ENCODE measurements at regions not wholly inside any gene's neighbourhood (a gene's known extent, or its start where the extent isn't known, plus 50 kb on each side); places are given as distances from the start of the nearest gene placed in this dataset.

GRCh38 chr17:70426752-70427151 lies 257.4 kb downstream of the KCNJ2 start:
- H3K9me3 ChIP-seq (ENCODE audit: control insufficient read depth in 4 of 4, low read length in 3 of 4), result no peaks in the 10 kb centered on the region
- H3K4me1 ChIP-seq (ENCODE audit: control insufficient read depth in 4 of 4, insufficient read depth in 4 of 4, low read length in 3 of 4), result no peaks in the 10 kb centered on the region
- no peak overlapping the region for H3K27ac ChIP-seq (ENCODE audit: low read depth in 1 of 2, low read length in 2 of 2)
- WGBS, result 58% methylated on average over 3 of the region's 3 CpGs
- peaks cover 0 to 5% (median 0%) of the 10 kb centered on the region in 4 donors for H3K27me3 ChIP-seq (ENCODE audit: control insufficient read depth in 4 of 4, insufficient read depth in 4 of 4, low read length in 3 of 4)
- H3K4me3 ChIP-seq (ENCODE audit: low read depth in 1 of 3, low read length in 3 of 3), result no peak overlapping the region
- H3K36me3 ChIP-seq (ENCODE audit: control insufficient read depth in 4 of 4, insufficient read depth in 3 of 4, low read depth in 1 of 4, low read length in 3 of 4), result no peaks in the 10 kb centered on the region
- H3K9ac ChIP-seq (ENCODE audit: low read depth in 1 of 2, low read length in 2 of 2), result no peak overlapping the region
- no peak for DNase-seq (ENCODE audit: low spot score)
- no peak for TF ChIP-seq HNF4G (IDR thresholded peaks at IDR 0.05)
- TF ChIP-seq FOXA2 (IDR thresholded peaks at IDR 0.05), result no peak
- no peak for TF ChIP-seq RAD21 (IDR thresholded peaks at IDR 0.05)
- no peak for TF ChIP-seq CTCF (IDR thresholded peaks at IDR 0.05; ENCODE audit: low read depth, low read length, missing input control)
- TF ChIP-seq RXRA (IDR thresholded peaks at IDR 0.05), result no peak
- no peak for TF ChIP-seq YY1 (IDR thresholded peaks at IDR 0.05)
- no peak for TF ChIP-seq TAF1 (conservative IDR thresholded peaks at IDR 0.05)
- TF ChIP-seq FOXA1 (IDR thresholded peaks at IDR 0.05), result no peak
- no peak for TF ChIP-seq SP1 (IDR thresholded peaks at IDR 0.05)
- TF ChIP-seq ATF3 (IDR thresholded peaks at IDR 0.05), result no peak
- TF ChIP-seq JUND (IDR thresholded peaks at IDR 0.05), result no peak
- no peak for TF ChIP-seq GABPA (IDR thresholded peaks at IDR 0.05 in 1 of 2, conservative IDR thresholded peaks at IDR 0.05 in 1 of 2)
- TF ChIP-seq REST (IDR thresholded peaks at IDR 0.05), result no peak
- no peak for TF ChIP-seq ZBTB33 (IDR thresholded peaks at IDR 0.05)
- no peak for TF ChIP-seq EGR1 (IDR thresholded peaks at IDR 0.05; ENCODE audit: low read depth in 2 of 2)

All from liver (tissue), 8 donors.